GM19193 (cell line): ENCODE measurements at regions not wholly inside any gene's neighbourhood (a gene's known extent, or its start where the extent isn't known, plus 50 kb on each side); places are given as distances from the start of the nearest gene placed in this dataset.

Experiments
- POLR2A ChIP-seq: IDR thresholded peaks from 4 replicates; pipeline ENCODE4 v1.6.1; 2011; ENCODE audit not compliant: insufficient read depth, insufficient read length; ENCODE audit errors: extremely low read depth

- TF ChIP-seq POLR2A = no peak
Measured at GRCh38 chr1:168438626-168439025, 105.2 kb downstream of the XCL2 start.

GRCh38 chr1:168437821-168438220, 106.0 kb downstream of the XCL2 start:
- TF ChIP-seq POLR2A = no peak

DNA sequence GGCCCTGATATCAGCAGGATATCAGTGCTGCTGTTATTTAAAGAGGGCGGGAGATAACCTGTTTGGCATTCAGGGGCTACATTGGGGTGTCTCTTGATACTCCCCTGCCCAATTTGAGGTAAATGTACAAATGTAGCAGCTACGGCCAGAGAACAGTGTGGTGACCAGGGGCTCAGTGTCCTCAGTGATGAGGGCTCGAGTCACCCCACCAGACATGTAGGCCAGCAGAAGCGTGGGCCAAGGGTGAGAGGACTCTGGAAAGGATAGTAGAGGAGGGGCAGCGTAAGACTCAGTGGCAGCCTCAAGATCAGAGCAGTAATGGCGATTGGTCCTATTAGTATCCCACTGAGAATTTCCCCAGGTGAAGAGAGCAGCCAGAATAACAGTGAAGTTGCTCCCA, 108.4 kb downstream of the XCL2 start:
- no peak for TF ChIP-seq POLR2A

DNA sequence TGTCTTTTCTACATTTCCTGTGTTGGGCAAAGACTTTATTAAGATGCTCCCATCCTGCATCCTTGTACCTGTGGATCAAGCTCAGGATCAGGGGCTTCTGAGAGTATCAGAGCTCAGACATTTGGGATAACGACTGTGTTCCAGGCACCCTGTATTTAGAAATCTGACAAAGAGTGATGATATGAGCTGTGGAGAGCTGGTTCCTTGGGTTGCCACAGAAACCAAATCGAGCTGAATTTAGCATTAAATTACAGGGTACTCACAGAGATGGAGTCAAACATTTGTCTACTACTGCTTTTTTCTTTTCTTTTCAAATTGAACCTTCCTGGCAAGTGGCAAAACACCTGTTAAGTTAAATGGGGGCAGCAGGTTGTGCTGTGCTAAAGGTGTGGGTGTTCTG, 110.6 kb downstream of the XCL2 start:
- no peak for TF ChIP-seq POLR2A

GRCh38 chr1:168431882-168432281, 111.9 kb downstream of the XCL2 start:
- TF ChIP-seq POLR2A = no peak

GRCh38 chr1:168430321-168430720, 113.5 kb downstream of the XCL2 start:
- no peak for TF ChIP-seq POLR2A

DNA sequence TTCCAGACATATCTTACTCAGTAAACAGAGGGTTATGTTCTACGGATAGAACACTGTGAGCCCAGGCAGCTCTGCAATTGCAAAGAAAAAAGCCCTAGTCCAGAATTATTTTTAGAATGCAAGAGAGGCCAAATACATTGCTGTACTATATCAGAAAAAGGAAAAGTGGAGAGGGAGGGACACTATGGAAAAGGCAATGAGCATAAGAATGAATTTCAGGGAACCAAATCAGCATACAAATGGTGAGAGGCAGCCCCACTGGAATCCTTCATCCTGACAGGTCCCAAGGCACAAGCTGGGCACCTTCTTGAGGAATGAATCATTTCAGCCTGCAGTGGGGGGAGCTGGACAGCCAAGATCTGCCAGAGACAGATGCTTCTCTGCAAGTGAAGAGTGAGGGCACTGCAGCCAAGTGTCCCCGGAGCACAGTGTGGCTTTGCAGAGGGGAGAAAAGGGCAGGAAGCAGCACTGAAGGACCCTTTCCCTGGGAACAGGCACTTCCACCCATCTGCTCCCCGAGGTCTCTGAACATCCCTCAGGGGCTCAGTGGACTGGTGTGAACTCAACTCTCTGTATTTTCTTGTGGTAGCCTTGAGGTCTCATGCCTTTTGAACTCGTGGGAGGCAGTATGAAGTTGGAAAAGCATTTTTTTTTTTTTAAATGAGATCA, 115.6 kb downstream of the XCL2 start:
- no peak for TF ChIP-seq POLR2A

- no peak for TF ChIP-seq POLR2A
Measured at GRCh38 chr1:168427051-168427450, 116.7 kb downstream of the XCL2 start.

GRCh38 chr1:168424281-168424680, 119.5 kb downstream of the XCL2 start:
- no peak for TF ChIP-seq POLR2A

- TF ChIP-seq POLR2A = no peak
Measured at GRCh38 chr1:168422203-168422847, 121.5 kb downstream of the XCL2 start.

DNA sequence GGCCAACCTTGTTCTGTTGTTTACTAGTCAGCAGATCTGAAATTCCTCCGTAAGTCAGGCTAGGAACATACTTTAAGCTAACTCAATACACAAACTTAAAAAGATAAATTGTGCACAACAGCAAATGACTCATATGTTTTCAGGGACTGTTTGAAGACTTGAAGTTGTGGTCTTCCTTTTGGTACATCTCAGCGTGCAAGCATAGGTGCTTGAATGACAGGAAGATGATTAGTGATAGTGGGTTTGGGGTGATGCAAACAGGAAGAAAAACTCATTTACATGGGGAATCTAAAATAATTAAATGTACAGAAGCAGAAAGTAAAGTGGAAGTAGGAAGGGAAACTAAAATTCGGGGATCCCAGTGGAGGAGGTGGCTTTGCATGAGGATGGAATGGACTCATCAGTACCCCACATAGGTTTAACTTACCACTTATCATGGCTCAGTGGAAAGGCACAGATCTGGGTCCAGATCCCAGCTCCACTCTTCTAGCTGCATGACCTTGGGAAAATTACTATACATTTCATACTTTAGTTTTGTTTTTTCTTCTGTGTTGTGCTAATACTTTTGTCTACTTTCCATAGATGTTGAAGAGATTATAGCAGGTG, 122.3 kb downstream of the XCL2 start:
- TF ChIP-seq POLR2A = no peak

GRCh38 chr1:168420177-168420576, 123.6 kb downstream of the XCL2 start:
- no peak for TF ChIP-seq POLR2A

GRCh38 chr1:168419736-168420135, 124.1 kb downstream of the XCL2 start:
- TF ChIP-seq POLR2A = no peak

DNA sequence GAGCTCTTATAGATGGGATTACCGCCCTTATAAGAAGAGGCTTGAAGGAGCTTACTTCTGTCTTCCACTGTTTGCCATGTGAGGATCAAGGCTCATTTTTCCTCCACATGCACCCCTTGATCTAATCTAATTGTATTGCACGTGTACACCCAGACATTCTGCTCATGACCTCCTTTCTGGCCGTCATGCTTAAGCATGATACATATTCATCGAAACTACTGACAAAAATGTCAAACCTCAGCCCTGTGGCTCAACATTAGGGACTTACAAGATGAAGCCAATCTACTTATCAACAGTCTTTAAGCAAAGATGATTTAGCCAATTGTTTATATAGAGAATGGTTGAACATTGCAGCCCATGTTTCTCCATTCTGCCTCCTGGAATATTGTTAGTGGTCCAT, 127.6 kb downstream of the XCL2 start:
- no peak for TF ChIP-seq POLR2A

GRCh38 chr1:168414914-168415313, 128.9 kb downstream of the XCL2 start:
- no peak for TF ChIP-seq POLR2A

DNA sequence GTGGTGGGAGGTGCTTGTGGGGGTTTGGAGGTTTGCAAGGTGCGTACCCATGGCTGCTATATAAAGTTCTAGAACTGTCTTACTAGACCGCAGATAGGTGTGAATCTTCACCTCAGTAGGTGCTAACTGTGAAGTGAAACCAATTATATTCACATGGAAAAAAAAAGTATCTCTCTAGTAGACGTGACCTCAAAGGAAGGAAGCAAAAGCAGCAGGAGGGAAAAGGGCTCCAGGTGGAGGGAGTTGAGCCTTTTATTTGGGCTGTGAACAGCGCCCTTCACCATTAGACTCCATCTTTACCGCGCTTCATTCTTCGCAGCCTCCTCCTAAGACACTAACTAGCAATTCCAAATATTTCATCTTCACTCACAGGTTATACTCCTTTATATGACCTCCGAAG, 129.8 kb downstream of the TBX19 start:
- no peak for TF ChIP-seq POLR2A
